ENCODE measurements at regions not wholly inside any gene's neighbourhood (a gene's known extent, or its start where the extent isn't known, plus 50 kb on each side); places are given as distances from the start of the nearest gene placed in this dataset.

DNA sequence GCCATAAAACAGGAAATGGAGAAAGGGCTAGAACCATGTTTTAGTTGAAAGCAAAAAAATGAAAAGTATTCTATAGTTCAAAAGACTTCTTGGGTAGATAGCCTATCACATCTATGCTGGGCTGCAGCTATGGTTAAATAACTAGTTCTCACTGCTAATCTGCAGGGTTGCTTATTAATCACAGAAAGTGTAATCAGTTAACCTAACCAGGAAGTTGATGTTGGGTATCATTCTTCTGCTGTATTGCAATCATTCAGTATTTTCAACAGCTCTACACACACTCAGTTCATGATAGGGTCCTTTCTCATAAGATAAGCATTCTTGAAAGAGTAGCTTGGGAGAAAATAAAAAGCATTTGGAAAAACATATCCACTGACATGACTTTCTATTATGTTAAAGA is 135.2 kb upstream of the TCF21 start:
- no peak overlapping the region for H2BK5ac ChIP-seq (ENCODE audit: low read depth, low read length)
- H4K8ac ChIP-seq (ENCODE audit: extremely low read depth, insufficient read depth, low read length): no peak overlapping the region
- no peaks in the 10 kb centered on the region for H3K4me1 ChIP-seq (replicated peaks in 1 of 4; ENCODE audit: control insufficient read depth in 3 of 4, insufficient read depth in 4 of 4, low read length in 3 of 4)
- H3K79me1 ChIP-seq (ENCODE audit: low read depth, low read length): no peaks in the 10 kb centered on the region
- ChIA-PET POLR2A (ENCODE audit: partially characterized antibody) (no interaction called here), CTCF (ENCODE audit: partially characterized antibody) (no interaction called here)
- no peak overlapping the region for H2BK20ac ChIP-seq (ENCODE audit: low read length)
- H3K18ac ChIP-seq (ENCODE audit: extremely low read depth, low read length): no peak overlapping the region
- H3K23ac ChIP-seq (ENCODE audit: insufficient read length): no peak overlapping the region
- H2AK5ac ChIP-seq (ENCODE audit: low read depth, low read length): no peak overlapping the region
- H3K79me2 ChIP-seq (ENCODE audit: control insufficient read depth in 1 of 2, insufficient read depth in 2 of 2, low read length in 2 of 2): no peaks in the 10 kb centered on the region
- no peak overlapping the region for H3K4me3 ChIP-seq (ENCODE audit: extremely low read depth in 1 of 4, insufficient read depth in 2 of 4, low read depth in 3 of 4, low read length in 4 of 4)
- no peak overlapping the region for H2AFZ ChIP-seq (ENCODE audit: low read length)
- TF ChIP-seq TCF12 (IDR thresholded peaks at IDR 0.05; ENCODE audit: low read depth, low read length) (no peak), GABPA (IDR thresholded peaks at IDR 0.05; ENCODE audit: borderline replicate concordance, insufficient read depth, low read length) (no peak), SP1 (IDR thresholded peaks at IDR 0.05; ENCODE audit: low read depth, low read length) (no peak), GTF2F1 (IDR thresholded peaks at IDR 0.05; ENCODE audit: borderline replicate concordance, low read depth, low read length) (no peak), CEBPB (IDR thresholded peaks at IDR 0.05; ENCODE audit: low read depth, low read length) (no peak), CHD2 (IDR thresholded peaks at IDR 0.05; ENCODE audit: low read length) (no peak), RFX5 (IDR thresholded peaks at IDR 0.05; ENCODE audit: borderline replicate concordance, low read depth, low read length) (no peak), ZNF274 (IDR thresholded peaks at IDR 0.05; ENCODE audit: borderline replicate concordance, extremely low read depth, low read length) (no peak)
- no peak for FAIRE-seq
- H3K27me3 ChIP-seq (replicated peaks in 1 of 4; ENCODE audit: control insufficient read depth in 3 of 4, extremely low read depth in 1 of 4, insufficient read depth in 3 of 4, low read length in 3 of 4): no peaks in the 10 kb centered on the region
- H2BK120ac ChIP-seq (replicated peaks; ENCODE audit: low read depth, low read length): no peak overlapping the region
- H3K4me2 ChIP-seq (ENCODE audit: insufficient read depth in 1 of 2, low read depth in 2 of 2, low read length in 2 of 2): no peak overlapping the region
- H3K36me3 ChIP-seq (ENCODE audit: control insufficient read depth in 2 of 4, insufficient read depth in 4 of 4, low read length in 3 of 4): no peaks in the 10 kb centered on the region
- H3K9ac ChIP-seq (replicated peaks in 1 of 4; ENCODE audit: extremely low read depth in 1 of 4, low read depth in 3 of 4, low read length in 3 of 4): no peak overlapping the region
- H3K23me2 ChIP-seq (ENCODE audit: low read depth, low read length): no peaks in the 10 kb centered on the region
- DNase-seq (ENCODE audit: low read depth in 1 of 2, low spot score in 2 of 2): no peak
- H2BK15ac ChIP-seq (ENCODE audit: low read length): no peak overlapping the region
- H3K27ac ChIP-seq (ENCODE audit: low read depth, low read length): no peak overlapping the region
- H3K4ac ChIP-seq (replicated peaks; ENCODE audit: insufficient read length, low read depth, low read length): no peak overlapping the region
- H3K9me3 ChIP-seq (ENCODE audit: insufficient read depth in 2 of 2, low read depth in 1 of 2, low read length in 1 of 2): no peaks in the 10 kb centered on the region
- H2BK12ac ChIP-seq (ENCODE audit: low read depth, low read length): no peak overlapping the region
- no peak overlapping the region for H4K5ac ChIP-seq (ENCODE audit: insufficient read length, low read depth, low read length)
- H4K91ac ChIP-seq (replicated peaks; ENCODE audit: insufficient read length, low read length): no peak overlapping the region
- H4K20me1 ChIP-seq (replicated peaks in 1 of 2; ENCODE audit: control insufficient read depth in 1 of 2, insufficient read depth in 2 of 2, low read length in 2 of 2): no peaks in the 10 kb centered on the region
- no peak overlapping the region for H3K56ac ChIP-seq (replicated peaks; ENCODE audit: insufficient read length, low read depth, low read length)
- H3K14ac ChIP-seq (ENCODE audit: insufficient read length): no peak overlapping the region

All from H1 (cell line).